OCI-LY1 (cell line): ENCODE measurements at regions not wholly inside any gene's neighbourhood (a gene's known extent, or its start where the extent isn't known, plus 50 kb on each side); places are given as distances from the start of the nearest gene placed in this dataset.

Experiments used
- H2AFZ ChIP-seq: fragments of 200-600 bp; sonication (generic), shearing (Covaris generic); 2 replicates; pipeline ENCODE4 v1.6.0; 2014; ENCODE audit warnings: antibody characterized with exemption, mild to moderate bottlenecking, low read length
- H3F3A ChIP-seq: fragments of 200-600 bp; sonication (generic), shearing (Covaris generic); 2 replicates; pipeline ENCODE4 v1.6.0; 2014; ENCODE audit warnings: mild to moderate bottlenecking, antibody characterized with exemption, low read length, moderate library complexity; ENCODE audit not compliant: insufficient read depth
- H3K27ac ChIP-seq: fragments of 200-600 bp; sonication (generic); 2 replicates; pipeline ENCODE4 v1.5.1; 2014; ENCODE audit warnings: low read length, mixed run types, mild to moderate bottlenecking, low read depth; ENCODE audit not compliant: poor library complexity, severe bottlenecking
- H3K27me3 ChIP-seq: fragments of 200-600 bp; sonication (generic); 2 replicates; pipeline ENCODE4 v1.6.0; 2014; ENCODE audit warnings: antibody characterized with exemption, mild to moderate bottlenecking, low read length, moderate library complexity; ENCODE audit not compliant: insufficient read depth
- H3K36me3 ChIP-seq: fragments of 200-600 bp; sonication (generic); 2 replicates; pipeline ENCODE4 v1.6.1; 2014; ENCODE audit warnings: mild to moderate bottlenecking, antibody characterized with exemption, low read length, moderate library complexity, mixed read lengths; ENCODE audit not compliant: insufficient read depth
- H3K4me1 ChIP-seq: fragments of 200-600 bp; sonication (generic); 2 replicates; pipeline ENCODE4 v1.5.1; 2014; ENCODE audit warnings: mild to moderate bottlenecking, low read length, moderate library complexity; ENCODE audit not compliant: insufficient read depth, severe bottlenecking
- H3K4me2 ChIP-seq: fragments of 200-600 bp; sonication (generic), shearing (Covaris generic); 2 replicates; pipeline ENCODE4 v1.6.1; 2014; ENCODE audit warnings: low read length
- H3K4me3 ChIP-seq: fragments of 200-600 bp; sonication (generic); 2 replicates; pipeline ENCODE4 v1.5.1; 2014; ENCODE audit warnings: low read length, low read depth, mild to moderate bottlenecking, mixed read lengths; ENCODE audit not compliant: poor library complexity, severe bottlenecking
- H3K79me2 ChIP-seq: fragments of 200-600 bp; shearing (Covaris generic); 2 replicates; pipeline ENCODE4 v1.6.1; 2016; ENCODE audit warnings: mixed run types, low read length, mixed read lengths; ENCODE audit not compliant: insufficient read depth
- H3K9ac ChIP-seq: fragments of 200-600 bp; sonication (generic), shearing (Covaris generic); 2 replicates; pipeline ENCODE4 v1.6.1; 2014; ENCODE audit warnings: mild to moderate bottlenecking, low read length, mixed read lengths
- H3K9me2 ChIP-seq: fragments of 200-600 bp; sonication (generic), shearing (Covaris generic); 2 replicates; pipeline ENCODE4 v1.6.1; 2014; ENCODE audit warnings: low read depth, mild to moderate bottlenecking, low read length, mixed read lengths
- H3K9me3 ChIP-seq: fragments of 200-600 bp; shearing (Covaris generic); 2 replicates; pipeline ENCODE4 v1.6.1; 2014; ENCODE audit warnings: low read length, mixed read lengths
- H4K20me1 ChIP-seq: fragments of 200-600 bp; sonication (generic), shearing (Covaris generic); 2 replicates; pipeline ENCODE4 v1.6.0; 2016; ENCODE audit warnings: mild to moderate bottlenecking, low read length; ENCODE audit not compliant: insufficient read depth
- CTCF ChIP-seq: fragments of 200-600 bp; sonication (generic), shearing (Covaris generic); IDR thresholded peaks from 2 replicates; pipeline ENCODE4 v1.5.1; 2017; ENCODE audit warnings: mild to moderate bottlenecking, antibody characterized with exemption, low read length, moderate library complexity, mixed read lengths
- EZH2 ChIP-seq: fragments of 200-600 bp; sonication (generic), shearing (Covaris generic); IDR thresholded peaks from 2 replicates; pipeline ENCODE4 v1.8.0; 2017; ENCODE audit warnings: borderline replicate concordance, mixed run types, mild to moderate bottlenecking, antibody characterized with exemption, low read length, moderate library complexity, mixed read lengths

DNA sequence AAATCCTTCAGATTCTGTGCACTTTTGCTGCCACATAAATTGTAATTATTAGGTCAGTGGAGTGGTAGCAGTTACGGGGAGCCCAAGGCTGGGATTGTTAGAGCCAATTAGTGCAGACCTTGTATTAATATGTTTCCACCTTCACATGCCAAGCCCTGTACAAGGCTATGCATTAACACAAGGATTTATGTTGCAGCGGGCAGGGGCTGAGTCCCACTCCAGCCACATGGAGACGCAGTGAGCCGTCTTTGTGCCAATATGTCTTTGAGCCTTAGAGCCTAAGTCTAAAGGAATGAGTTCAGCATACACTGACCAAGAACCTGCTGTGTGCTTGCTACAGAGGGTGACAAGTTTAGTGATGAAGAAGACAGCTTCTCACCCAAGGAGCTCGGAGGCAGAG lies 238.2 kb downstream of the TSN start:
- no peaks in the 10 kb centered on the region for H3K4me1 ChIP-seq
- no peak overlapping the region for H3K4me3 ChIP-seq
- no peaks in the 10 kb centered on the region for H3K9me3 ChIP-seq
- H4K20me1 ChIP-seq, result no peaks in the 10 kb centered on the region
- no peak overlapping the region for H3K9ac ChIP-seq
- TF ChIP-seq CTCF, result no peak
- no peak for TF ChIP-seq EZH2
- no peaks in the 10 kb centered on the region for H3K9me2 ChIP-seq
- H3K27ac ChIP-seq, result no peak overlapping the region
- no peaks in the 10 kb centered on the region for H3K27me3 ChIP-seq
- no peak overlapping the region for H2AFZ ChIP-seq
- no peaks in the 10 kb centered on the region for H3K79me2 ChIP-seq
- H3F3A ChIP-seq, result no peaks in the 10 kb centered on the region
- no peaks in the 10 kb centered on the region for H3K36me3 ChIP-seq
- no peak overlapping the region for H3K4me2 ChIP-seq

DNA sequence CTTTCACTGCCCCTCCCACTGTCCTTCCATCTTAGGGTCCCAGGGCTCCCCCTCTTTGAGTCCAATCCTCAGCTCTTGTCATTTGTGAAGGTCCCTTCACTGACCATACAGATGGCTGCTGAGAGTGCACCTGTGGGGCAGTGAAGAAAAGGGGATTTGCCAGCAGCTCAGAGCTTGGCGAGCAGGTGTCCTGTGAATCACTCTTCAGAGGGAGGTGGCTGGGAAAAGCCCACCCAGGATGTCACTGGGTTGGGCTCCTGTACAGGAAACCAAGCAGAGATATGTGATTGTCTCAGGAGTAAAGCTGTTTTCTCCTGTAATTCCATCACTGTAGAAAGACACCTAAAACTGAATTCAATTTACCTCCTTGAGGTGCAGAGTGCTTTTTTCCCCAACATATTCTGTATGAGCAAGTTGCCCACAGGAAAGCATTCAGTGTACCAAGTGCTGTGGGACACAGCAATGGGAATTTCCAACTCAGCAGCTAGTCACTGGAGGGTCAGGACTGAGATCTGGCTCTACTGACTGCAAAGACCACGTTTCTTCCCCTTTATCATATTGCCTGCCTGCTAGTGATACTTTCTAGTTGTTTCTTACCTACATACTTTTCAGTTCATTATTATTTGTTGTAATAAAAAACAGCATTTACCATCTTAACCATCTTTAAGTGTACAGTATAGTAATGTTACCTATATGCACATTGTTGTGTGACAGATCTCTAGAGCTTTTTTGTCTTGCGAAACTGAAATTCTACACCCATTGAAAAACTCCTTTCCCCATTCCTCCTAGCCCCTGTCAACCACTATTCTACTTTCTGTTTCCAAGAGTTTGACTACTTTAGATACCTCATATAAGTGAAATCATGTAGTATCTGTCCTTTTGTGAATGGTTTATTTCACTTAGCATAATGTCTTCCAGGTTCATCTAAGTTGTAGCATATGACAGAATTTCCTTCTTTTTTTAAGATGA lies 239.1 kb downstream of the TSN start:
- Histone ChIP-seq H3K27me3 (no peaks in the 10 kb centered on the region), H3K9me2 (no peaks in the 10 kb centered on the region), H4K20me1 (no peaks in the 10 kb centered on the region), H3K27ac (no peak overlapping the region), H3F3A (no peaks in the 10 kb centered on the region), H2AFZ (no peak overlapping the region), H3K4me3 (no peak overlapping the region), H3K9me3 (no peaks in the 10 kb centered on the region), H3K9ac (no peak overlapping the region), H3K4me2 (no peak overlapping the region), H3K4me1 (peaks cover 7% of the 10 kb centered on the region), H3K36me3 (no peaks in the 10 kb centered on the region), H3K79me2 (no peaks in the 10 kb centered on the region)
- TF ChIP-seq EZH2, result no peak
- no peak for TF ChIP-seq CTCF

DNA sequence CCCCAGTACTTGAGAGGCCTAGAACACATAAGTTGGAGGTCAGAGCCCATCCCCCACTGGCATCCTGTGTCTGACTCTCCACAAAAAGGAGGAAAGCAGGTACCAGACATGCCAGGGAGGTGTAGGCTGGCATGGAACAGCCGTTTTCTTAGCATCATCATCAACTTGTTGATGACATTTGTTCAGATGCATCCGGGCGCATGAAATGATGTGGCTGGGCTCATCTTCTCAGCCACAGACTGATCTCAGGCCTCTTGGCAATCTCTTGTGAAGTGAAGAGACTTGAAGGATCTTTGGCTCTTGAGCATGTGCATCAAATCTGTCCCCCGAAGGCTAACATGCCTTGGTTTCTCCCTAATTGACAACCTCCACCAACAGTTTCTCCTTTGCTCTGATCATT lies 243.3 kb downstream of the TSN start:
- Histone ChIP-seq H3K9me3 (no peaks in the 10 kb centered on the region), H3F3A (no peaks in the 10 kb centered on the region), H3K4me1 (peaks cover 13% of the 10 kb centered on the region), H3K27me3 (no peaks in the 10 kb centered on the region), H3K4me2 (no peak overlapping the region), H3K79me2 (no peaks in the 10 kb centered on the region), H3K9me2 (no peaks in the 10 kb centered on the region), H3K27ac (no peak overlapping the region), H3K4me3 (no peak overlapping the region), H4K20me1 (no peaks in the 10 kb centered on the region), H3K36me3 (peaks cover 8% of the 10 kb centered on the region; the same call in 1 of the 2 replicates), H3K9ac (no peak overlapping the region), H2AFZ (no peak overlapping the region)
- TF ChIP-seq CTCF (no peak), EZH2 (no peak)
